Endothelial cell of umbilical vein (primary cell): ENCODE measurements at regions not wholly inside any gene's neighbourhood (a gene's known extent, or its start where the extent isn't known, plus 50 kb on each side); places are given as distances from the start of the nearest gene placed in this dataset.

ENCODE experiments used
- BruUV-seq: library from RNA; stranded (reverse); fragments of 400-500 nt; replicated peaks from 2 replicates; lab custom pipeline; 2021; lab: Mats Ljungman, UMichigan
- CTCF ChIA-PET: fragments of 300-600, 350-600 bp; sonication (Branson Sonifier 250); formaldehyde crosslinking; loops from one replicate; lab custom pipeline; 2021; ENCODE audit warnings: antibody characterized with exemption, inconsistent platforms; lab: Charles Lee
- POLR2A ChIA-PET: fragments of 300-600, 350-600 bp; sonication (Branson Sonifier 250); formaldehyde crosslinking; loops from one replicate; lab custom pipeline; 2021; ENCODE audit warnings: antibody characterized with exemption, inconsistent platforms; lab: Charles Lee
- DNase-seq: peaks from one replicate; pipeline ENCODE4 v3.0.0-alpha.2; 2011; ENCODE audit warnings: low read depth, low spot score
- FAIRE-seq: peaks from 2 replicates; lab custom pipeline; 2011; peaks lifted over from hg19 to GRCh38; lab: Jason Lieb, UNC
- H2AFZ ChIP-seq: 2 replicates; pipeline ENCODE4 v1.6.0; 2012; ENCODE audit warnings: low read depth, low read length, control low read depth, inconsistent platforms
- H3K27ac ChIP-seq: 2 replicates; pipeline ENCODE4 v1.5.1; 2011; ENCODE audit warnings: low read depth, mild to moderate bottlenecking, control low read depth, low read length, moderate library complexity; ENCODE audit not compliant: insufficient read depth
- H3K27me3 ChIP-seq, 2 experiments: 2 replicates each; pipeline versions ENCODE4 v1.6.0 to v1.6.1; 2011; ENCODE audit warnings: low read length in 2 of 2, mixed read lengths in 1 of 2; ENCODE audit not compliant: control insufficient read depth in 2 of 2, insufficient read depth in 2 of 2
- H3K36me3 ChIP-seq, 2 experiments: 2 replicates in 1 of 2; 3 replicates in 1 of 2; pipeline ENCODE4 v1.5.1; 2011; ENCODE audit warnings: low read length in 2 of 2, mild to moderate bottlenecking in 1 of 2, moderate library complexity in 1 of 2; ENCODE audit not compliant: control insufficient read depth in 2 of 2, insufficient read depth in 2 of 2; ENCODE audit errors: extremely low read depth in 1 of 2
- H3K4me1 ChIP-seq: 3 replicates; pipeline ENCODE4 v1.5.1; 2011; ENCODE audit warnings: mild to moderate bottlenecking, low read length; ENCODE audit not compliant: control insufficient read depth, insufficient read depth; ENCODE audit errors: extremely low read depth
- H3K4me2 ChIP-seq: 2 replicates; pipeline ENCODE4 v1.6.1; 2011; ENCODE audit warnings: low read length, control low read depth, mixed read lengths; ENCODE audit not compliant: insufficient read depth
- H3K4me3 ChIP-seq, 3 experiments: fragments of 200-600 bp in 1 of 3; sonication (generic), shearing (Covaris generic) in 1 of 3; replicated peaks in 1 of 3; 2 replicates each; pipeline ENCODE4 v1.5.1; 2011 to 2016; ENCODE audit warnings: control low read depth in 3 of 3, low read length in 3 of 3, mild to moderate bottlenecking in 2 of 3, inconsistent platforms in 1 of 3, low read depth in 1 of 3, moderate library complexity in 1 of 3; ENCODE audit not compliant: insufficient read depth in 1 of 3
- H3K79me2 ChIP-seq: 2 replicates; pipeline ENCODE4 v1.6.0; 2012; ENCODE audit warnings: low read length, inconsistent platforms; ENCODE audit not compliant: control insufficient read depth, insufficient read depth
- H3K9ac ChIP-seq: replicated peaks from 2 replicates; pipeline ENCODE3; 2011; ENCODE audit warnings: low read length, control low read depth; ENCODE audit not compliant: insufficient read depth; ENCODE audit errors: extremely low read depth
- H3K9me1 ChIP-seq: replicated peaks from 3 replicates; pipeline ENCODE4 v1.6.0; 2011; ENCODE audit warnings: mild to moderate bottlenecking, low read length; ENCODE audit not compliant: control insufficient read depth, insufficient read depth; ENCODE audit errors: extremely low read depth
- H3K9me3 ChIP-seq: replicated peaks from 2 replicates; pipeline ENCODE4 v1.5.1; 2012; ENCODE audit warnings: low read length, inconsistent platforms; ENCODE audit not compliant: control insufficient read depth, insufficient read depth
- H4K20me1 ChIP-seq: replicated peaks from 2 replicates; pipeline ENCODE3; 2011; ENCODE audit warnings: mild to moderate bottlenecking, low read length; ENCODE audit not compliant: control insufficient read depth, insufficient read depth; ENCODE audit errors: extremely low read depth
- EZH2 ChIP-seq: IDR thresholded peaks from 2 replicates; pipeline ENCODE4 v1.6.1; 2012; ENCODE audit warnings: borderline replicate concordance, low read depth, mild to moderate bottlenecking, moderate library complexity, low read length, inconsistent platforms; ENCODE audit not compliant: severe bottlenecking
- FOS ChIP-seq: IDR thresholded peaks from 2 replicates; pipeline ENCODE4 v1.6.1; 2011; ENCODE audit warnings: mild to moderate bottlenecking, low read length, moderate library complexity, borderline replicate concordance; ENCODE audit not compliant: insufficient read depth
- GATA2 ChIP-seq: IDR thresholded peaks from 2 replicates; pipeline ENCODE4 v1.7.0; 2011; ENCODE audit warnings: low read depth, mild to moderate bottlenecking, moderate library complexity, mixed read lengths, low read length; ENCODE audit not compliant: insufficient read length, insufficient read depth
- JUN ChIP-seq: IDR thresholded peaks from 2 replicates; pipeline ENCODE4 v1.6.1; 2011; ENCODE audit warnings: borderline replicate concordance, low read depth; ENCODE audit not compliant: insufficient read length, insufficient read depth
- MYC ChIP-seq: IDR thresholded peaks from one replicate; pipeline ENCODE4 v1.6.1; 2011; ENCODE audit warnings: mild to moderate bottlenecking, low read depth, low read length
- POLR2A ChIP-seq: IDR thresholded peaks from 2 replicates; pipeline ENCODE4 v1.6.1; 2012; ENCODE audit warnings: low read depth, mild to moderate bottlenecking, control low read depth, low read length
- POLR2AphosphoS5 ChIP-seq: IDR thresholded peaks from 2 replicates; pipeline ENCODE4 v1.6.1; 2012; ENCODE audit warnings: low read depth, mild to moderate bottlenecking, control low read depth, low read length, moderate library complexity; ENCODE audit not compliant: insufficient read depth
- dilution Hi-C: fragments of 300-500 bp; cut with MboI; formaldehyde crosslinking; loops from one replicate; pipeline ENCODE4 v1.15.0; 2019; ENCODE audit warnings: low sequenced_read_pairs; ENCODE audit not compliant: extremely low pct_ligation_motif_present
- intact Hi-C: fragments of 100-400 bp; cut with micrococcal nuclease; formaldehyde crosslinking; loops from one replicate; pipeline ENCODE4 v1.10.0; 2022
- TF ChIP-seq, protein P1 (sequence below), 2 donors: IDR thresholded peaks; 1 replicate in 1 of 2; 2 replicates in 1 of 2; pipeline ENCODE4 v1.5.1; 2011; ENCODE audit warnings: low read length in 2 of 2, mild to moderate bottlenecking in 2 of 2, moderate library complexity in 2 of 2, control low read depth in 1 of 2, inconsistent platforms in 1 of 2, low read depth in 1 of 2; ENCODE audit not compliant: insufficient read depth in 1 of 2; ENCODE audit errors: extremely low read depth in 1 of 2
- TF ChIP-seq, protein P2 (sequence below): IDR thresholded peaks from 2 replicates; pipeline ENCODE4 v1.6.1; 2011; ENCODE audit not compliant: insufficient read depth, insufficient read length

GRCh38 chr4:124173912-124174311, 538.6 kb downstream of the ANKRD50 start:
- Histone ChIP-seq H4K20me1 (no peaks in the 10 kb centered on the region), H3K4me3 (no peak overlapping the region), H3K36me3 (no peaks in the 10 kb centered on the region), H3K9me1 (no peaks in the 10 kb centered on the region), H3K27me3 (no peaks in the 10 kb centered on the region), H3K4me2 (no peak overlapping the region), H3K79me2 (no peaks in the 10 kb centered on the region), H3K4me1 (peaks cover 10% of the 10 kb centered on the region), H3K27ac (no peak overlapping the region), H2AFZ (no peak overlapping the region), H3K9me3 (no peaks in the 10 kb centered on the region), H3K9ac (no peak overlapping the region)
- TF ChIP-seq JUN, result no peak
- TF ChIP-seq, protein P1, sequence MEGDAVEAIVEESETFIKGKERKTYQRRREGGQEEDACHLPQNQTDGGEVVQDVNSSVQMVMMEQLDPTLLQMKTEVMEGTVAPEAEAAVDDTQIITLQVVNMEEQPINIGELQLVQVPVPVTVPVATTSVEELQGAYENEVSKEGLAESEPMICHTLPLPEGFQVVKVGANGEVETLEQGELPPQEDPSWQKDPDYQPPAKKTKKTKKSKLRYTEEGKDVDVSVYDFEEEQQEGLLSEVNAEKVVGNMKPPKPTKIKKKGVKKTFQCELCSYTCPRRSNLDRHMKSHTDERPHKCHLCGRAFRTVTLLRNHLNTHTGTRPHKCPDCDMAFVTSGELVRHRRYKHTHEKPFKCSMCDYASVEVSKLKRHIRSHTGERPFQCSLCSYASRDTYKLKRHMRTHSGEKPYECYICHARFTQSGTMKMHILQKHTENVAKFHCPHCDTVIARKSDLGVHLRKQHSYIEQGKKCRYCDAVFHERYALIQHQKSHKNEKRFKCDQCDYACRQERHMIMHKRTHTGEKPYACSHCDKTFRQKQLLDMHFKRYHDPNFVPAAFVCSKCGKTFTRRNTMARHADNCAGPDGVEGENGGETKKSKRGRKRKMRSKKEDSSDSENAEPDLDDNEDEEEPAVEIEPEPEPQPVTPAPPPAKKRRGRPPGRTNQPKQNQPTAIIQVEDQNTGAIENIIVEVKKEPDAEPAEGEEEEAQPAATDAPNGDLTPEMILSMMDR (IDR thresholded peaks at IDR 0.05; ENCODE audit: extremely low read depth in 1 of 2, insufficient read depth in 1 of 2, low read depth in 1 of 2, low read length in 2 of 2), result no peak
- no peak for TF ChIP-seq MYC
- no peak for TF ChIP-seq EZH2
- TF ChIP-seq POLR2AphosphoS5, result no peak
- TF ChIP-seq GATA2, result no peak
- TF ChIP-seq, protein P2, sequence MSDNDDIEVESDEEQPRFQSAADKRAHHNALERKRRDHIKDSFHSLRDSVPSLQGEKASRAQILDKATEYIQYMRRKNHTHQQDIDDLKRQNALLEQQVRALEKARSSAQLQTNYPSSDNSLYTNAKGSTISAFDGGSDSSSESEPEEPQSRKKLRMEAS, result no peak
- TF ChIP-seq POLR2A, result no peak
- no peak for TF ChIP-seq FOS
- BruUV-seq, result no TSS peak
- intact Hi-C loops (no loop called here), dilution Hi-C loops (no loop called here)
- DNase-seq (no peak), FAIRE-seq (no peak)
- CTCF ChIA-PET, result no interaction called here
- POLR2A ChIA-PET, result no interaction called here
